KG1 (cell line): ENCODE measurements at regions not wholly inside any gene's neighbourhood (a gene's known extent, or its start where the extent isn't known, plus 50 kb on each side); places are given as distances from the start of the nearest gene placed in this dataset.
"Not testable (repeated sequence)": the region's sequence is repeated elsewhere in the genome, so short reads cannot be mapped to it uniquely, and the experiment has no call there.

ENCODE experiments used
- DNase-seq: peaks from one replicate; lab custom pipeline; 2025; lab: John Stamatoyannopoulos, UW

DNA sequence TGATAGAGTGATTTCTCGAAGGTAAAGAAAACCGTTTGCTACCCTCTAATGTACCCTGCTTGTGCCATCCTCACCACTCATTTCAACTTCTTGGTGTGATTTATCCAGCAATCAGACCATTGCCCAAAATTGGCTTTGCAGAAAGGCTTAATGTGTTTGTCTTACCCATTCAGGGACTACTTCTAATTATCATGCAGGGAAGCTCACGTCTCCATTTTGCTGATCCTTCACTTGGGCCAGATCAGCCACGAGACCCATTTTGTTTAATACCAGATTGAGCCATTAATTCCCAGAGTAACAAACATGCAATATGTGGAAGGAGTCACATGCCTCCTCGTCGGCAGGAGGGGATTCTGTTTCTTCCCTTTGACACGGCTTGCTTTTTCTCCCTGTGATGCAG lies 51.1 kb upstream of the CRY1 start:
- DNase-seq: no peak

GRCh38 chr12:107144990-107145389 lies 51.6 kb upstream of the CRY1 start:
- no peak for DNase-seq

GRCh38 chr12:107145397-107145796 lies 52.0 kb upstream of the CRY1 start:
- no peak for DNase-seq

GRCh38 chr12:107148107-107148506 lies 54.8 kb upstream of the CRY1 start:
- no peak for DNase-seq

DNA sequence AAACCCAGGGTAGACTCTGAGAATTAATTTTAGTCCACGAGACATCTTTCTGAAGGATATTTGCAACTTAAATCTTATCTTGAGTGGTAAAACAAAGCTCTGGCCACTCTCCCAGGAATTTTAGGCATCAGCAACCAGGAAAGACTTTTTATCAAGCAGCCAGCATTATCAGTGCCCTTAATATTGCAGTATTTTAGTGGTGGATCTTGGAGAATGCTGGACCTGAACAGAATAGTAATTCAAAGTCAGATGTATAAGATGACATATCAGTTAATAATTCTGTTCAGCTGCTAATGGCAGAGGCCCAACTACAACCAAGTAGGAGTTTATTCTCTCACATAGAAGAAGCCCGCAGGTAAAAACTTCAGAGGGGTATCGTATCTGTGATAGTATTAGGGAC lies 59.0 kb upstream of the CRY1 start:
- DNase-seq: no peak

DNA sequence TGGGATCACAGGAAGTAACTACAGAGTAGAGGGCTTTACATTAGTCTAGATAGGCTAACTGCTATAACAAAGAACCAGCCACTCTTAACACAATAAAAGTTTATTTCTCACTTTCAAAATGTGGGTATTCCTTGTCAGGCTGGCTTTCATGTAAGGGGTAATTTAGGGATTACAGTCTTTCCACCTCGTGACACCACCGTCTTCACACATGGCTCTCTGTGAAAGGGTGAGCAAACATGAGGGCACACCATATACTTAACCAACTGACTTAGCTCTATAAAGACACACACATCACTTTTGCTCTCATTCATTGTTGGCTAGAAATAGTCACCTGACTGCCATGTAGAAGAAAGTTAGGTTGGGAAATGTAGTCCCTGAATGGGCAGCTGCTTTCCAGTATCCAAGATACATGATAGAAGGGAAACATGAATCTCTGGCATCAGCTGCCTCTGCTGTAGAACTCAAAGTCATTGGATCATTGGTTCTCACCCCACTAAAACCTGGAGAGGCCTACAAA lies 66.1 kb upstream of the CRY1 start:
- no peak for DNase-seq

- DNase-seq: no peak
Observed at GRCh38 chr12:107163413-107163812, 70.1 kb upstream of the CRY1 start.

DNA sequence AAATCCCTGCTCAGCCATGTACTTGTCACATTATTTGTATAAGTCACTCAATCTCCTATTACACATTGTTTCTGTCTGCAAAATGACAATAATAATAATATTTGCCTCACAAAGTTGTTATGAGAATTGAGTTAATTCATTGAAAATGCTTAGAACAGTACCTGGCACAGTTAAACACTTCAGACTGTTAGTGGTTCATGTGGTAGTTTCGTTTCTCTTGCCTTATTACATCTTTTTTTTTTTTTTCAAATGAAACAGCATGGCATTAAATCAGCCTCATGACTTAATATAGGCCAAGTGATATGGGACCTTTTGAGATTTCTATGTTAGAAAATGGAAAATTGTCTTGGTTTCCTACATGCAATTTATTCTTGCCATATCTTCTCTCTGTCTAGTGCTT lies 71.0 kb upstream of the CRY1 start:
- DNase-seq: no peak

- DNase-seq: no peak
Observed at GRCh38 chr12:107165581-107165980, 72.2 kb upstream of the CRY1 start.

- DNase-seq: no peak
Observed at GRCh38 chr12:107167756-107168155, 74.4 kb upstream of the CRY1 start.

DNA sequence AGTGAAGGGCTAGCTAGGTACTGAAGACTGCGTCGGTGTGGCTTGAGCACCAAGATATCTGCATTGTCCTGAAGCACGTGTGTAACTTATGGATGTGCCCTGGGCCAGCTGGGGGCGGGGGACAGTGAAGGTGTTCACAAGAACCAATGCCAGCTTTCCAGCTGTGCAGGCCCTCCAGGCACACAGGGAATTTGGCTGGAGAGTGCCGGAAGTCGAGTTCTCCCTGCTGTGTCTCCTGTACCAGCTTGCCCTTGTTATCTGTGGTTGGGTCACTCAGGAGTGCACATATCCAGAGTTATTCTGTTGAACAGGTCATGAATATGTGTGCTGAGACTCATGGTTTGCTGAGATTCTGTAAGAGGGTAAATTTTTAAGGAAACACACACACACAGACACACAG lies 75.9 kb upstream of the CRY1 start:
- no peak for DNase-seq

GRCh38 chr12:107178776-107179175 lies 85.4 kb upstream of the CRY1 start:
- no peak for DNase-seq

- no peak for DNase-seq
Observed at GRCh38 chr12:107179871-107180270, 86.5 kb upstream of the CRY1 start.

DNA sequence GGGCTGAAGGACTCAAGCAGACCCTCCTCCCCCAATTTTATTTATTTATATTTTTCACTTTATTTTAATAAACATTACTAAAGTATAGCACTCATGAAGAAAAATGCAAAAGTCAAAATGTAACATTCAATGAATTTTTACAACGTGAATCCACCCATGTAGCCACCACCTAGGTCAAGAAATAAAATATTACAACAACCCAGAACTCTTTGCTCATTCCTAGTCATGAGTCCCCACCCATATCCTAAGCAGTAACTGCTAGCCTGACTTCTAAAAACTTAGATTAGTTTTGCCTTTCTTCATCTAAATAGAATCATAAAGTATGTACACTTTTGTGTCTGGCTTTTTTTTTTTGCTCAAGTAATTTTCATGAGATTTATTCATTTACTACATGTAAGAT lies 86.9 kb upstream of the CRY1 start:
- no peak for DNase-seq

DNA sequence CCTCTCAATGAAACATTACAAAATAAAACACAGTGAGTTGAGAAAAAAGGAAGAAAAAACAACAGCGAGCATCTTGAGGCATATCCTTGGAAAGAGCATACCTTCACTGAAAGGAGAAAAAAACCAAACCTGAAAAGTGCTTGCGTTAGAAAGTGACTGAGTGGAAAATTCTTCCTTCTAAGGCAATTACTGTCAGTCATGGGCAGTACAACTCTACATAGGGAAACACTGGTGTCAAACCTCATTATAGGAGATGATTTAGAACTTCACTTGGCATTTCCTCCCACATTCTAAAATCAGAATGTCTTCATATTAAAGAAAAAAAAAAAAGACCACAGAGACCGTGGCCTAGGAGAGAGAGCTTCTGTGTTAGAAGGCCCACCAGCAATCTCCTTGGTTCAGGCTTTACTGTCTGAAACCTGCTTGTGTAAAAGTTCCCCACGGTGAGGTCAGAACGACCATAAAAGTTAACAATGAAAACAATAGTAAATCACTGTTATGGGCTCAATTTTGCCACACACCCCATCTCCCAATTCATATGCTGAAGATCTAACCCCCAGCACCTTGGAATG lies 91.1 kb upstream of the CRY1 start:
- DNase-seq: no peak

DNA sequence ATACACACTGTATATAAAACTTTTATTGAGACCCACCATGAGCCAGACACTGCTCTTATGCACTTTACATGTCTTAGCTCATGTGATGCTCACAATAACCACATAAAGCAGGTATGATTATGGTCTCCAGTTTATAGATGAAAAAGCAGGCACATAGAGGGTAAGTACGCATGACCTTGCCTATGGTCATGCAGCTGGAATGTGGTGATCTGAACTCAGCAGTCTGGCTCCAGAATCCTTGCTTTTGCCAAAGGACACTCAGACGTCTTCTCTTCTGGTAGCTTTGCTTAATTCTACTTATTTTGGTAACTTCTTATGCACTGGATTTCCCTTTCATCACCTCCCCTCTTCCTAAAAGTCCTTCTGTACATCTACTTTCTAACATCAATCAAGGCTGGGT lies 103.3 kb upstream of the CRY1 start:
- no peak for DNase-seq

GRCh38 chr12:107200394-107200793 lies 107.0 kb upstream of the CRY1 start:
- no peak for DNase-seq

- DNase-seq: no peak
Observed at GRCh38 chr12:107207931-107208525, 114.7 kb upstream of the CRY1 start.

- DNase-seq: not testable (repeated sequence)
Observed at GRCh38 chr12:107209700-107210099, 116.4 kb upstream of the CRY1 start.

GRCh38 chr12:107214373-107214773 lies 121.0 kb upstream of the CRY1 start:
- DNase-seq: not testable (repeated sequence)

GRCh38 chr12:107216411-107216810 lies 123.1 kb upstream of the CRY1 start:
- not testable (repeated sequence) for DNase-seq

DNA sequence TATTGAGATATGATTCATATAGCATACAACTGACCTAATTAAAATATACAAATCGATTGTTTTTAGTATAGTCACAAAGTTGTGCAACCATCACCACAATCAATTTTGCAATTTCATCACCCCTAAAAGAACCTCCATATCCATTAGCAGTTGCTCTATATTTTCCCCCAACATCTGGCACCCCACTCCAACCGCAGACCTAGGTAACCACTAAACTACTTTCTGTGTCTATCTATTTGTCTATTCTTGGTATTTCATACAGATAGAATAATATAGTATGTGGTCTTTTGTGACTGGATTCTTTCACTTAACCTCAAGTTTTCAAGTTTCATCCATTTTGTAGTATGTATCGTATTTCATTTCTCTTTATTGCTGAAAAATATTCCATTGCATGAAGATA lies 126.0 kb upstream of the CRY1 start:
- no peak for DNase-seq

GRCh38 chr12:107221913-107222312 lies 128.6 kb upstream of the CRY1 start:
- no peak for DNase-seq

DNA sequence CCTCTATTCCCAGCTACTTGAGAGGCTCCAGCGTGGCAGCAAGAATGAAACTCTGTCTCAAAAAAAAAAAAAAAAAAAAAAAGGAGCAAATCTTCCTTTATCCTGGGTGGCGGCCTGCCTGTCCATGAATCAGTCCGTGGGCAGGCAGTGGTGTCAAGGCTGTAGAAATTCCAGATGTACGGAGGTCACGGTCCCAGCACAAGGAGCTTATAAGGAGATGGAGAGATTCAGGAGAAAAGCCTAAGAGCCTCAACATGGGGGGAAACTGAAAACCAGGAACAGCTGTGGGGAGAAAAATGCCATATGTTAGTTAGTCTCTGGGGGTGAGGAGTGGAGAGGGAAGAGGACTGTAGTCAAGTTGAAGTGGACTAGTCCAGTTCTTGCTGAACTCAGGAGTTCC lies 130.5 kb upstream of the CRY1 start:
- no peak for DNase-seq
